Stimulated activated CD8-positive, alpha-beta memory T cell treated with anti-CD3 and anti-CD28 coated beads, Interleukin-12 subunit alpha, Interleukin-12 subunit beta, amount 100 ng/mL, for 4 hours (primary cell): ENCODE measurements at regions not wholly inside any gene's neighbourhood (a gene's known extent, or its start where the extent isn't known, plus 50 kb on each side); places are given as distances from the start of the nearest gene placed in this dataset.

ENCODE experiments used
- DNase-seq: peaks from one replicate; pipeline ENCODE4 v3.0.0-alpha.2; 2020; ENCODE audit warnings: low read depth

GRCh38 chr18:46344416-46345180 is 240.4 kb downstream of the HAUS1 start:
- no peak for DNase-seq

GRCh38 chr18:46345181-46345465 is 240.9 kb downstream of the HAUS1 start:
- no peak for DNase-seq

- DNase-seq, result no peak
Observed at GRCh38 chr18:46346213-46346612, 242.0 kb downstream of the HAUS1 start.

- DNase-seq, result no peak
Observed at GRCh38 chr18:46346896-46347630, 242.9 kb downstream of the HAUS1 start.

- no peak for DNase-seq
Observed at GRCh38 chr18:46350598-46351159, 246.5 kb downstream of the HAUS1 start.

- DNase-seq, result no peak
Observed at GRCh38 chr18:46352520-46353250, 248.5 kb downstream of the HAUS1 start.

GRCh38 chr18:46353460-46353859 is 249.3 kb downstream of the HAUS1 start:
- DNase-seq, result no peak

DNA sequence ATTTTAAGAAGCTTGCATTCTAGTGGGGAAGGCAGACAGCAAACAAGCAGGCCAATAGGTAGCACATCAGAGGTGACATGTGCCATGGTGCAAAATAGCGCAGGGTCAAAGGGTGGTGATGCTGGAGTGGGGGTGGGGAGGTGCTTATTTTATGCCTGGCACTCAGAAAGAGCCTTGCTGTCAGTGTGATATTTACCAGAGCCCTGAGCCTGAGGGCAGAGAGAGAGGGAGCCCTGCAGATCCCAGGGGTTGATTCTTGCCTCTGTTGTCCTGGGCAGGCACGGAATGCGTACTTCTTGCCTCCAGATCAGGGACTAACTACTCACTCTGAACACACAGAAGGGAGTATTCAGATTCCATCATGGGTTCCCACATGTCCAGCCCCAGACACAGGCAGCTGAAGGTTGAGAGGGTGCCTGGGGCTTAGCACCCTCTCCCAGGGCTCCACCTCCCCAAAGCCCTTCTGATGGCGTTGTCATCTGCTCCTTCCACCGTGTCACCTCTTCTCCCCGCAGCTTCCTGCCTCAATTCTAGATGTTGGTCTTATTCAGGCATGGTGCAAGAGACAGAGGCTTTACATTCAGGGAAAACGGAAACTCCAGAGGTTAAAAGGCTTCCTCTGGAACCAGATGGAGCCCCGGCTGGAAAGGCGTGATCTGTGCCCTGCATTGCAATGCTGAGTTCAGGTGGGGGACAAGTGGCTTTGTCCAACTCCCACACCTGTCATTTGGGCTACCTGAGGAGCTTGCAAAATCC is 252.3 kb downstream of the HAUS1 start:
- no peak for DNase-seq

GRCh38 chr18:46360102-46360699 is 256.0 kb downstream of the HAUS1 start:
- no peak for DNase-seq

DNA sequence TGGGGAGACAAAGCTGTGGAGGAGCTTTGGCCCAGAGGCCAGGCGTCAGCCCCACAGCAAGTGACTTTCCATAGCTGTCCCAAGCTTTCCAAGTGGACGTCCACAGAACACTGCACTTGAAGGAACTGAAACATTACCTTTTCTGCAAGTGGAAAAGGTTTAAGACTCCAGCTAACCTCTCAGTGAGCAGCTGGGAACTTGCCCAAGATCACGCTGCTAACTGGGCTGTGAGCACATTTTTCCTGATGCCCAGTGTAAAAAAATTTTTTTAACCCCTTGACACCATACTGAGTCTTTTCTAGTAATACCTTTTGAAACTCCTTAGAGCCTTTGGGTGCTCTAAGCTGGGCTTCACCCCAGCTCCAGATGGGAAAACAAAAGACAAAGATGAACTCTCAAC is 256.7 kb downstream of the HAUS1 start:
- DNase-seq, result no peak

DNA sequence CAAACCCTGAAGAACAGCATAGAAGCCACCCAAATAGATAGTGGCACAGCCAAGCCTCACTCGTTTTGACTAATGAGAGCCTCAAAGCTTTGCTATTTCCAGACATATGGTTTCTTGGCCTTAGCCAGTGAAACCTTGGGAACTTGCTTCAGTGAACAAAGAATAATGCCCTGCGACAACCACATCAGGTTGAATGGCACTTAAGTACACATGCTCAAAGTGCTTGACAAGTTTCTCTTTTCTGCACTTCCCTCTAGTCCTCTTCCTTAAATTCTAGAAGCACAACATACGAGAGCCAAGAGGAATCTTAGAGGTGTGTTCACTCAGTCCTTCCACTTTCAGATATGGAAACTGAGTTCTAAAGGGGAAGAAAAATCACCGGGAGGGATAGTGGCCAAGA is 258.3 kb downstream of the HAUS1 start:
- DNase-seq, result no peak

- no peak for DNase-seq
Observed at GRCh38 chr18:46364048-46364447, 259.9 kb downstream of the HAUS1 start.

- DNase-seq, result no peak
Observed at GRCh38 chr18:46366201-46366600, 262.0 kb downstream of the HAUS1 start.

GRCh38 chr18:46366751-46367376 is 262.7 kb downstream of the HAUS1 start:
- DNase-seq, result no peak

DNA sequence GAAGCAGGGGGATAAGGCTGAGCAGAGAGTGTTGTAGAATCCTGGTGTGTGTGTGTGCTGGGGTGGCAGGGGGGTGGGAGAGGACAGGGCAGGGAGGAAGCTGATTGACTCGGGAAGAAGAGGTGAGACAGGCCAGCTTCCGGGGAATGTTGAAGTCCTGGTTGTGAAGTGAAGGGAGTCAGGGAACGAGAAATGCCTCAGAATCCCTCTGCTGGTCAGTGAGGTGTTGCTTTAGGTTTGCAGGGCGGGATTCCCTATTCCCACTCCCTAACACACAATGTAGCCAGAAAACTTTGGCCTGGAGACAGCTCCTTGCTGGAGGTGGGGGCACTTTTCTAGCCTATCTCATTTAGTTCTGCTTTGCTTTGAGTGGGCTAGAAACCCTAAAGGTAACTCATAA is 265.1 kb downstream of the HAUS1 start:
- DNase-seq, result no peak

- no peak for DNase-seq
Observed at GRCh38 chr18:46370898-46371297, 266.7 kb downstream of the HAUS1 start.

GRCh38 chr18:46372670-46373069 is 268.5 kb downstream of the HAUS1 start:
- no peak for DNase-seq

GRCh38 chr18:46373131-46373530 is 268.9 kb downstream of the HAUS1 start:
- no peak for DNase-seq

DNA sequence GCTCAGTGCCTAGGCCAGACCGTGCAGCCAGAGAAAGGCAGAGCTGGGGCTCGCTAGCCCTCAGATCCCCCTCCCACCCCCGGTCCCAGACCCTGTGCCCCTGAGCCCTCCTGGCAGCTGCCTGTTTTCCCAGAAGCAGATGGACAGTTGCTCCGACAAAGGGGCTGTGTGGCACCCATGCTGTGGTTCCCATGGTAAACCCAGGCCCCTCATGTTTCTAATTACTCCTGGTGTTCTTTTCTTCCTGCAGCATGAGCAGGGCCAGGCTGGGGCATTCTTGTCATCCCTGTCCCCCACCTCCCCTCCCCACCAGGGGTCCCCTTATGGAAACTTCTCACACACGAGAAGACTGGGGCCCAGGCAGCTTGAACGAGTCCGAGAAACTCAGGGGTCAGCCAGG is 269.6 kb downstream of the HAUS1 start:
- DNase-seq, result no peak

DNA sequence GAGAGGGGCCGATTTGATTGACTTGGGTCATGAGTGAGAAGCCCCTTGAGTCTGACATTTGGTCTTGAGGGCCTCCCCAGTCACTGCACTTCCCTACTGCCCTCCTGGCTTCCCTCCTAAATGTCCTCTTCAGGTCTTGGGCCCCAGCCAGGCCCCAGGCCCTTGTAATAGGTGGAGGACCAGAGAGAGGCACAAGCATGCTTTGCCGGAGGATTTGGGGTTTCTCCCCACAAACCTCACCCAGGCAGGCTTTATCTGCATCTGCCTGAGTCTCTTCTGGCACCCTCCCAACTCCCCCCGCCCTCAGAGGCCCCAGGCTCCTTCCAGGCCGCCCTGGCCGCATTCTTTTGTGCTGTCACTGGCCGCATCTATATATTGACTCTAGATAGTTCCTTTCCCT is 270.7 kb downstream of the HAUS1 start:
- DNase-seq, result no peak

- DNase-seq, result no peak
Observed at GRCh38 chr18:46377557-46377956, 273.4 kb downstream of the HAUS1 start.
